ENCODE measurements at regions not wholly inside any gene's neighbourhood (a gene's known extent, or its start where the extent isn't known, plus 50 kb on each side); places are given as distances from the start of the nearest gene placed in this dataset.

DNA sequence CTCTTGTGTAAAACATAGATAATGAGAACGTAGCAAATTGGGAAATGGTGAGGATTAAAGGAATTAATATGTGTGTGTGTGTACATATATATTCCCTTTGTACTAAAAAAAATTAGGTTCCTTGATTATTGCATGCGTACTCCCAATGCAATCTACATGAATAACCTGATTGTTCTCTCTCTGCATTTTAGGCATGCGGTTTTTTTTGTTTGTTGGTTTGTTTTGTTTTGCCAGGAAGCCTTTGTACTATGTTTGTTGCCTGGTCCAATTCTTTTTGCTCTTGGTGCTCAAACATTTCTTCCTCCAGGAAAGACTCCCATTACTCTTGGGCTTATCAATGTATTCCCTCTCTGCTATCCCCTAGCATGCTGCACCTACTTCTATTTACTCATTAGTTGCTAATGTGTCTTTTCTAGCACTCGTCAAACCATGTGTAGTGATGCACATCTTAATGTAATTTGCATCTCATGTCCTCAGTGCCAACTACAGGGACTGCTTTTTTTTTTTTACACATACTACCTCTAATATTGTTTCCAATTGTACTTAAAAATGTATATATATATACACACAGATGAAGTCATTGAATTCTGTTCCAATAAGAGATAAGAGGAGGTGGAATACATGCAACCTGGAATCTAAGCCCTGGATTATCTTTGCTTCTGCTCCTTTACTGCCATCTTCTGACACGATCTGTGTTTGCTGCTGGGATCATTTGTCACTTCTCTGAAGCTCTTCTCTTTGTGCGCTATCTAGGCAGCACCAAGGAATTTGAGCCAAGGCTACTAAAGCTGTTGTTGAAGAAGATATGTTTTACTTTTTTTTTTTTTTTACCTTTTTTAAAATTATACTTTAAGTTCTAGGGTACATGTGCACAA, 197.2 kb upstream of the ANO3 start:
- intact Hi-C loops (cut with DNase I), result no loop called here
- 52 to 53% methylated on average over 6 of the region's 6 CpGs for WGBS, 2 donors
- Histone ChIP-seq H3K4me3 (no peak overlapping the region), H3K4me1 (no peaks in the 10 kb centered on the region), H3K36me3 (no peaks in the 10 kb centered on the region), H3K27me3 (no peaks in the 10 kb centered on the region), H3K9me3 (no peaks in the 10 kb centered on the region), H3K27ac (no peak overlapping the region)
- TF ChIP-seq, protein P1, sequence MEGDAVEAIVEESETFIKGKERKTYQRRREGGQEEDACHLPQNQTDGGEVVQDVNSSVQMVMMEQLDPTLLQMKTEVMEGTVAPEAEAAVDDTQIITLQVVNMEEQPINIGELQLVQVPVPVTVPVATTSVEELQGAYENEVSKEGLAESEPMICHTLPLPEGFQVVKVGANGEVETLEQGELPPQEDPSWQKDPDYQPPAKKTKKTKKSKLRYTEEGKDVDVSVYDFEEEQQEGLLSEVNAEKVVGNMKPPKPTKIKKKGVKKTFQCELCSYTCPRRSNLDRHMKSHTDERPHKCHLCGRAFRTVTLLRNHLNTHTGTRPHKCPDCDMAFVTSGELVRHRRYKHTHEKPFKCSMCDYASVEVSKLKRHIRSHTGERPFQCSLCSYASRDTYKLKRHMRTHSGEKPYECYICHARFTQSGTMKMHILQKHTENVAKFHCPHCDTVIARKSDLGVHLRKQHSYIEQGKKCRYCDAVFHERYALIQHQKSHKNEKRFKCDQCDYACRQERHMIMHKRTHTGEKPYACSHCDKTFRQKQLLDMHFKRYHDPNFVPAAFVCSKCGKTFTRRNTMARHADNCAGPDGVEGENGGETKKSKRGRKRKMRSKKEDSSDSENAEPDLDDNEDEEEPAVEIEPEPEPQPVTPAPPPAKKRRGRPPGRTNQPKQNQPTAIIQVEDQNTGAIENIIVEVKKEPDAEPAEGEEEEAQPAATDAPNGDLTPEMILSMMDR (IDR thresholded peaks at IDR 0.05), result no peak
- no peak for TF ChIP-seq POLR2A (IDR thresholded peaks at IDR 0.05)
- no peak for DNase-seq

GRCh38 chr11:26137651-26138050, 194.3 kb upstream of the ANO3 start:
- no peak for DNase-seq
- 81 to 88% methylated on average over 2 of the region's 2 CpGs for WGBS, 2 donors
- Histone ChIP-seq H3K27ac (no peak overlapping the region), H3K4me1 (no peaks in the 10 kb centered on the region), H3K36me3 (no peaks in the 10 kb centered on the region), H3K4me3 (no peak overlapping the region), H3K27me3 (no peaks in the 10 kb centered on the region), H3K9me3 (no peaks in the 10 kb centered on the region)
- intact Hi-C loops (cut with DNase I), result no loop called here
- TF ChIP-seq, protein P1 (IDR thresholded peaks at IDR 0.05), result no peak
- no peak for TF ChIP-seq POLR2A (IDR thresholded peaks at IDR 0.05)

- intact Hi-C loops (cut with DNase I), result no loop called here
- TF ChIP-seq, protein P1 (IDR thresholded peaks at IDR 0.05), result no peak
- TF ChIP-seq POLR2A (IDR thresholded peaks at IDR 0.05), result no peak
- 64 to 67% methylated on average over 1 of the region's 1 CpG for WGBS, 2 donors
Measured at GRCh38 chr11:26142891-26143290, 189.0 kb upstream of the ANO3 start.

DNA sequence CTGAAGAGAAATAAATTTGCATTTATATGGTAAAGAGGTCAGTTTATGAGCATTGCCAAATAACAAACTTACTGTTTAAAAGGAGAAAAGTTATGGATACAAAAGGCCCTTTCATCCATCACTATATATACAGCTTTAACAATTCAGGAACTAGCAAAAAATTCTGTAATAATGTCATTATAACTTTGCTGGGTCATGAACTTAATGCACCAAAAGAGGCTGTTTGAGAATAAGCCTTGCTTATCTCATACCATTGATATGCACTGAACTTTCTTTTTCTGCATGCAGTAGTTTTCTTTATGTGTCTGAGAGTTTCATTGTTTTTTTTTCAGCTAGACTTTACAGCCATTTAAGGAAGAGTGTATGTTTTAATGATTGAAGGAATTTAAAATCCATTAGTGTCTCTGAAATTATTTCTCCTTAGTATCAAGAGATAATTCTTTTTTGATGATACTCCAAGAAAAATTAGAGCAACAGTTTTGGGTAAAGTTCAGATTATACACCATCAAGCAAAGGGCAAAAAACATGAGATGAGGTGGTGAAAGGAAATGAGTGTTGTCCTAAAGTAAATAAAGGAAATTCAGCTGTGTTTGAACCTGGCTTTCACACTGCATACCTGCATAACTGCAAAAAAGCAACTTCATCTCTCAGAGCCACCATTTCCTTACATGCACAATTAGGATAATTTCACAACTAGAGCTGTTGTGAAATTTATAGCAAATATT, 188.2 kb upstream of the ANO3 start:
- no peaks in the 10 kb centered on the region for H3K27me3 ChIP-seq
- H3K36me3 ChIP-seq, result no peaks in the 10 kb centered on the region
- no peak for DNase-seq
- intact Hi-C loops (cut with DNase I), result no loop called here
- H3K4me3 ChIP-seq, result no peak overlapping the region
- H3K9me3 ChIP-seq, result no peaks in the 10 kb centered on the region
- TF ChIP-seq, protein P1 (IDR thresholded peaks at IDR 0.05), result no peak
- TF ChIP-seq POLR2A (IDR thresholded peaks at IDR 0.05), result no peak
- no peaks in the 10 kb centered on the region for H3K4me1 ChIP-seq
- no peak overlapping the region for H3K27ac ChIP-seq

More at GRCh38 chr11:26142891-26143290, 189.0 kb upstream of the ANO3 start:
- Histone ChIP-seq H3K4me1 (no peaks in the 10 kb centered on the region), H3K27me3 (no peaks in the 10 kb centered on the region), H3K4me3 (no peak overlapping the region), H3K36me3 (no peaks in the 10 kb centered on the region), H3K9me3 (no peaks in the 10 kb centered on the region), H3K27ac (no peak overlapping the region)
- DNase-seq, result no peak

DNA sequence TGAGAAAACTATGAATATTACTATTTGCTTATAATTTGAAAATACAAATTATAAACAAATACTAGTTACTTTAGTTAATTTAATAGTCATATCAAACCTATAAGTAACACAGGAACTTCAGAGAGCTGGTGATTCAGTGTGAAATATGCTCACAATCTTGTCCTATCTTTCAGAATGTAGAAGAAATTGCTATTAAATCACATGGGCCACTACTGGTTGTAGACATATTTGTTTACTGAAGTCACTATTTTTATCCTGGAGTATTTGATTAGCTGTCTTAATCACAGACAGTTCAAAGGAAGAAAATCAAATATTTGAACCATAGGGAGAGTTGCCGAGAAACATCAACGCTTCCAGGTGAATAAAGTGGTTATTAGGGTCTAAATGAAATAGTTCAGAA, 187.6 kb upstream of the ANO3 start:
- TF ChIP-seq, protein P1 (IDR thresholded peaks at IDR 0.05), result no peak
- no peak for TF ChIP-seq POLR2A (IDR thresholded peaks at IDR 0.05)
- WGBS, 2 donors, result 15 to 78% methylated on average over 2 of the region's 2 CpGs
- DNase-seq, result no peak

More for the DNA sequence above, 187.6 kb upstream of the ANO3 start:
- Histone ChIP-seq H3K4me3 (no peak overlapping the region), H3K27me3 (no peaks in the 10 kb centered on the region), H3K4me1 (no peaks in the 10 kb centered on the region), H3K27ac (no peak overlapping the region), H3K36me3 (no peaks in the 10 kb centered on the region), H3K9me3 (no peaks in the 10 kb centered on the region)
- intact Hi-C loops (cut with DNase I), result no loop called here
